Neural progenitor cell (in vitro differentiated cells): ENCODE measurements at regions not wholly inside any gene's neighbourhood (a gene's known extent, or its start where the extent isn't known, plus 50 kb on each side); places are given as distances from the start of the nearest gene placed in this dataset.

Experiments
- CTCF ChIP-seq: fragments of 200-600 bp; sonication (generic); IDR thresholded peaks from 2 replicates; pipeline ENCODE4 v1.5.1; 2017; ENCODE audit warnings: antibody characterized with exemption, mild to moderate bottlenecking
- EZH2 ChIP-seq: fragments of 200-600 bp; sonication (generic); IDR thresholded peaks from 2 replicates; pipeline ENCODE4 v1.6.1; 2017; ENCODE audit warnings: antibody characterized with exemption, mild to moderate bottlenecking, moderate library complexity
- EZH2phosphoT487 ChIP-seq: fragments of 200-600 bp; sonication (generic); IDR thresholded peaks from 2 replicates; pipeline ENCODE4 v1.6.1; 2017; ENCODE audit warnings: antibody characterized with exemption

DNA sequence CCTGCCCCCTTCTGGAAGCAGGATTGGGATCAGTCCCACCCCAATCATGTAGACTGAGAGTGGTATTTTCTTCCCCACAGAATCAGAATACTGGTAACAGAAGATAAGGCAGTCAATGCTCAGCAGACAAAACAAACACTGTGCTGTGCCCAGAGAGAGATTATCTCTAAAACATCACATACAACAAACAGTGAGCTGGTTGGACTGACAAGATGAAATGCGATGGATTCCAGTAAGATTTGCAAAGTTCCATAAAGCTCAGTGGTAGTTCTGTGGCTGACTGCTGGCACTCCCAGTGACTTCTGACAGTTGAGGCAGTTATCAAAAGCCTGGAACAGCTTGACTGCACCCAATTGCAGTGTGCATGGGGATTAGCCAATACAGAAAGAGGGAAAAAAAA lies 311.5 kb upstream of the MGAT5 start:
- TF ChIP-seq EZH2 (no peak), CTCF (no peak), EZH2phosphoT487 (no peak)
